Sigmoid colon (tissue), 4 donors: ENCODE measurements at regions not wholly inside any gene's neighbourhood (a gene's known extent, or its start where the extent isn't known, plus 50 kb on each side); places are given as distances from the start of the nearest gene placed in this dataset.

ENCODE experiments used
- CTCF ChIP-seq, 4 experiments: fragments of 450-650 bp in 3 of 4; fragments of 200-600 bp in 1 of 4; IDR thresholded peaks; one replicate each; pipeline ENCODE4 v1.5.1; 2016 to 2019; ENCODE audit warnings: antibody characterized with exemption in 4 of 4, mild to moderate bottlenecking in 3 of 4, moderate library complexity in 2 of 4
- POLR2AphosphoS5 ChIP-seq, 4 donors: sonication (generic); formaldehyde crosslinking; IDR thresholded peaks; one replicate each; pipeline ENCODE4 v1.6.1; 2017; ENCODE audit warnings: antibody characterized with exemption in 4 of 4

- TF ChIP-seq CTCF (IDR thresholded peaks at IDR 0.05) (no peak), POLR2AphosphoS5 (IDR thresholded peaks at IDR 0.05) (no peak)
Measured at GRCh38 chr9:20256284-20256948, 365.9 kb downstream of the MLLT3 start.
